ENCODE measurements at regions not wholly inside any gene's neighbourhood (a gene's known extent, or its start where the extent isn't known, plus 50 kb on each side); places are given as distances from the start of the nearest gene placed in this dataset.
"Not testable (repeated sequence)": the region's sequence is repeated elsewhere in the genome, so short reads cannot be mapped to it uniquely, and the experiment has no call there.

DNA sequence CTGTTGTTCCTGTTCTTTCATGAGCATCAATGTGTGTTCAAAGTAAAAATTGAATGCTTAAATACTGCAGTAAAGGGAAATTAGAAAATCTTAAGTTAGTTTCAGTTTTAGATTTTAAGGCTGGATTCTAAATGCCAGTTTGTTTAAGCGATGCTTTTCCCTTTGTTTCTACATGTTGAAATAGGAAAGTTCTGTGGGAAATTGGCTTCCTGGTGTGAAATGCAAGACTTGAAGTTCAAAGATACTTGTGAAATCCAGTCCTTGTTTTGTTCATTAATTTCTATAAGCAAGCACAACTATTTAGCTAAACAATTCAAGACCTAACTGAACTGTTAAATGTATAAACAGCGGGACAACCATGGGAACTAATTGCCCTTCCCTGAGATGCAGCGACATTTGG, 149.1 kb downstream of the LYPLAL1 start:
- H3K4me3 ChIP-seq (ENCODE audit: low read length) = no peak overlapping the region

DNA sequence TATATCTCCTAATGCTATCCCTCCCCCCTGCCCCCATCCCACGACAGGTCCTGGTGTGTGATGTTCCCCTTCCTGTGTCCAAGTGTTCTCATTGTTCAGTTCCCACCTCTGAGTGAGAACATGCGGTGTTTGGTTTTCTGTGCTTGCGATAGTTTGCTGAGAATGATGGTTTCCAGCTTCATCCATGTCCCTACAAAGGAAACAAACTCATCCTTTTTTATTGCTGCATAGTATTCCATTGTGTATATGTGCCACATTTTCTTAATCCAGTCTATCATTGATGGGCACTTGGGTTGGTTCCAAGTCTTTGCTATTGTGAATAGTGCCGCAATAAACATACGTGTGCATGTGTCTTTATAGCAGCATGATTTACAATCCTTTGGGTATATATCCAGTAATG, 146.9 kb downstream of the LYPLAL1 start:
- not testable (repeated sequence) for H3K4me1 ChIP-seq (ENCODE audit: insufficient read depth, low read length); H3K27ac ChIP-seq (ENCODE audit: low read length); H3K4me3 ChIP-seq (ENCODE audit: low read length); H3K9me3 ChIP-seq (ENCODE audit: insufficient read depth, low read depth, low read length); H3K27me3 ChIP-seq (ENCODE audit: insufficient read depth, low read length); H3K36me3 ChIP-seq (ENCODE audit: insufficient read depth, low read depth, low read length); H3K9ac ChIP-seq (ENCODE audit: low read depth, low read length)

More for the DNA sequence above, 149.1 kb downstream of the LYPLAL1 start:
- H3K27ac ChIP-seq (ENCODE audit: low read length) = no peak overlapping the region
- H3K4me1 ChIP-seq (ENCODE audit: insufficient read depth, low read length) = no peaks in the 10 kb centered on the region
- no peak overlapping the region for H3K9ac ChIP-seq (ENCODE audit: low read depth, low read length)
- H3K36me3 ChIP-seq (ENCODE audit: insufficient read depth, low read depth, low read length) = no peaks in the 10 kb centered on the region
- no peaks in the 10 kb centered on the region for H3K27me3 ChIP-seq (ENCODE audit: insufficient read depth, low read length)
- H3K9me3 ChIP-seq (ENCODE audit: insufficient read depth, low read depth, low read length) = no peaks in the 10 kb centered on the region

DNA sequence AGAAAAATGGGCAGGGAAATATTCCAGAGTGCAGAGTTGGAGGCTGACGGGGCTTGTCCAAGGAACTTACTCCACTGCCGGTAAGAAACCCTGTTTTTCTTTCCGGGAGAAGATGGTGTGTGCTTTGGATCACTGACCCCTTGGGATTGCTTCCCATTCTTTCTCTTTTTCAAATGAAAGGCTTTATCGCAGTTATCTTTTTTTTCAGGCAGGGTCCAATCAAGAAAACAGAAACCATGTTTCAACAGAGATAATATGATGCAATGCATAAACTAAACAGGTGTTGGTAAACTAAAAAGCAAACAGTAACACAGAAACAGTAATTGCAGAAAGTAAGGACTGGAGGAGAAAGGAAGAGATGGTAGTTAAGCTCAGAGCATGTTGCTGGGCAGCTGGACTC, 145.1 kb downstream of the LYPLAL1 start:
- Histone ChIP-seq H3K4me3 (ENCODE audit: low read length) (no peak overlapping the region), H3K27ac (ENCODE audit: low read length) (no peak overlapping the region), H3K36me3 (ENCODE audit: insufficient read depth, low read depth, low read length) (no peaks in the 10 kb centered on the region), H3K4me1 (ENCODE audit: insufficient read depth, low read length) (no peaks in the 10 kb centered on the region), H3K27me3 (ENCODE audit: insufficient read depth, low read length) (no peaks in the 10 kb centered on the region), H3K9ac (ENCODE audit: low read depth, low read length) (no peak overlapping the region), H3K9me3 (ENCODE audit: insufficient read depth, low read depth, low read length) (no peaks in the 10 kb centered on the region; the same call in 1 of the 2 replicates)

DNA sequence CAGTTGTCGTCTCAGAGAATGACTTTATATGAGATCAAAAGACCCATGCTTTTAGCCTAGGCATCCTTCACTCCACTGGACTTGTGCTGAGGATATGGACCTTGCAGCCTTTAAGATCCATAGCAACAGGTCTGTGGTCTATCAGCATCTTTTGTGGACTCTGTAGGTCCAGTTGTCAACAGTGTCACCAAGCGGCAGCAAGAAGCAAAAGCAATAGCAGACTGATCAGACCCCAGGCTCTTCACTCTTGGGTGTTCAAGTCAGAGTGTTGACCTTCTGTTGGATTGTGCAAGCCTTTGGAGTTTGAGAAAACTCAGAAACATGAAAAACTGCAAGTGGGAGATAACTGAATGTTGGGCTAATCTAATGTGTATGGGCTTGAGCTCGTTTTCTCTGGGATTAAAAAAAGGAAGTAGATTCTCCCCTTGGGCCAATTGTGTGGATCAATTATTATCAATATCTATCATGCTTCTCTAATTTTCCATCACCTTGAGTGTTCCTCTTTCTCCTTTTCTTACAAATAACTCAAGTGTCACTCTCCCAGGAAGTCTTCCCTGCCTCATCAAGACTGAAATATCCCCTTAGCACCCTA, 144.2 kb downstream of the LYPLAL1 start:
- Histone ChIP-seq H3K27ac (ENCODE audit: low read length) (no peak overlapping the region), H3K9me3 (ENCODE audit: insufficient read depth, low read depth, low read length) (no peaks in the 10 kb centered on the region; the same call in 1 of the 2 replicates), H3K27me3 (ENCODE audit: insufficient read depth, low read length) (no peaks in the 10 kb centered on the region), H3K9ac (ENCODE audit: low read depth, low read length) (no peak overlapping the region), H3K4me3 (ENCODE audit: low read length) (no peak overlapping the region), H3K36me3 (ENCODE audit: insufficient read depth, low read depth, low read length) (no peaks in the 10 kb centered on the region), H3K4me1 (ENCODE audit: insufficient read depth, low read length) (no peaks in the 10 kb centered on the region)

DNA sequence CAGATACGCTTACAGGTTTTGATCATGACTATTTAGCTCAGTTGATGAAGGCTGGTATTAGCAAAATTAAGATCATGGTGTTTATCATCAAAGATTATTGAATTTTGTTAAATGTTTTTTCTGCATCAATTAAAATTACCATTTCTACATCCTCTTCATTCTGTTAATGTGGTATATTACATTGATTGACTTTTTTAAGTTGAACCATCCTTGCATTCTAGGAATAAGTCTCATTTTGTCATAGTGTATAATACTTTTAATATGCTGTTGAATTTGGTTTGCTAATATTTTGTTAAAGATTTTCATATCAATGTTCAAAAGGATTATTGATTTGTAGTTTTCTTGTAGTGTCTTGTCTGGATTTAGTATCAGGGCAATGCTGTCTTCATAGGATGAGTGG, 142.4 kb downstream of the LYPLAL1 start:
- Histone ChIP-seq H3K9me3 (ENCODE audit: insufficient read depth, low read depth, low read length) (no peaks in the 10 kb centered on the region; the same call in 1 of the 2 replicates), H3K27me3 (ENCODE audit: insufficient read depth, low read length) (no peaks in the 10 kb centered on the region), H3K27ac (ENCODE audit: low read length) (no peak overlapping the region), H3K4me1 (ENCODE audit: insufficient read depth, low read length) (no peaks in the 10 kb centered on the region), H3K9ac (ENCODE audit: low read depth, low read length) (no peak overlapping the region), H3K36me3 (ENCODE audit: insufficient read depth, low read depth, low read length) (no peaks in the 10 kb centered on the region), H3K4me3 (ENCODE audit: low read length) (no peak overlapping the region)

DNA sequence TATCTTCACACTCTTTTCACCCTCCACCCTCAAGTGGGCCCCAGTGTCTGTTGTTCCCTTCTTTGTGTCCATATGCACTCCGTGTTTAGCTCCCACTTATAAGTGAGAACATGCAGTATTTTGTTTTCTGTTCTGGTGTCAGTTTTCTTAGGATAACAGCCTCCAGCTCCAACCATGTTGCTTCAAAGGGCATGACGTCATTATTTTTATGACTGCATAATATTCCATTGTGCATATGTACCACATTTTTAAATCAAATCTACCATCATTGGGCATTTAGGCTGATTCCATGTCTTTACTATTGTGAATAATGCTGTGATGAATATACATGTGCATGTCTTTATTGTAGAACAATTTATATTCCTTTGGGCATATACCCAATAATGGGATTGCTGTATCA, 140.3 kb downstream of the LYPLAL1 start:
- H3K4me3 ChIP-seq (ENCODE audit: low read length) = no peak overlapping the region
- no peaks in the 10 kb centered on the region; the same call in 1 of the 2 replicates for H3K9me3 ChIP-seq (ENCODE audit: insufficient read depth, low read depth, low read length)
- H3K9ac ChIP-seq (ENCODE audit: low read depth, low read length) = no peak overlapping the region
- H3K36me3 ChIP-seq (ENCODE audit: insufficient read depth, low read depth, low read length) = no peaks in the 10 kb centered on the region
- H3K4me1 ChIP-seq (ENCODE audit: insufficient read depth, low read length) = no peaks in the 10 kb centered on the region
- H3K27ac ChIP-seq (ENCODE audit: low read length) = no peak overlapping the region
- no peaks in the 10 kb centered on the region for H3K27me3 ChIP-seq (ENCODE audit: insufficient read depth, low read length)

DNA sequence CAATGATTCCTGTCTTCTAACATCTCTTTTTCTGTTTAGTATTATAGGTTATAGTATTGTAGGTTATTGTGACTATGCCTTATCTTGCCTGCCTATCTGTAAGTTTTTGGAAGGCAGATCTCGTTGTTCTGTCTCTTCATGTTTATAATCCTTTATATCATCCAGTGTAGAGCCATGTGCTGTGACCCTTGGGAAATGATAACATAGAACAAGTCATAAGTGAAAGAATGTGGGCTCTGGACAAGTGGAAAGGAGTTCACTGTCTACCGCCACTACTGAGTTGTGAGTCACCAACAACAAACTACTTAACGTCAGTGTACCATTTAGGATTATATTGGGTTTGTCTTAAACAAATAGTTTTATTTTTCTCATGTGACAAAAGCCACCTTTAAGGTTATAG, 139.3 kb downstream of the LYPLAL1 start:
- no peaks in the 10 kb centered on the region for H3K27me3 ChIP-seq (ENCODE audit: insufficient read depth, low read length)
- H3K27ac ChIP-seq (ENCODE audit: low read length) = no peak overlapping the region
- peaks cover 9% of the 10 kb centered on the region; the same call in 1 of the 2 replicates for H3K9me3 ChIP-seq (ENCODE audit: insufficient read depth, low read depth, low read length)
- no peaks in the 10 kb centered on the region for H3K36me3 ChIP-seq (ENCODE audit: insufficient read depth, low read depth, low read length)
- H3K4me3 ChIP-seq (ENCODE audit: low read length) = no peak overlapping the region
- no peaks in the 10 kb centered on the region for H3K4me1 ChIP-seq (ENCODE audit: insufficient read depth, low read length)
- no peak overlapping the region for H3K9ac ChIP-seq (ENCODE audit: low read depth, low read length)

DNA sequence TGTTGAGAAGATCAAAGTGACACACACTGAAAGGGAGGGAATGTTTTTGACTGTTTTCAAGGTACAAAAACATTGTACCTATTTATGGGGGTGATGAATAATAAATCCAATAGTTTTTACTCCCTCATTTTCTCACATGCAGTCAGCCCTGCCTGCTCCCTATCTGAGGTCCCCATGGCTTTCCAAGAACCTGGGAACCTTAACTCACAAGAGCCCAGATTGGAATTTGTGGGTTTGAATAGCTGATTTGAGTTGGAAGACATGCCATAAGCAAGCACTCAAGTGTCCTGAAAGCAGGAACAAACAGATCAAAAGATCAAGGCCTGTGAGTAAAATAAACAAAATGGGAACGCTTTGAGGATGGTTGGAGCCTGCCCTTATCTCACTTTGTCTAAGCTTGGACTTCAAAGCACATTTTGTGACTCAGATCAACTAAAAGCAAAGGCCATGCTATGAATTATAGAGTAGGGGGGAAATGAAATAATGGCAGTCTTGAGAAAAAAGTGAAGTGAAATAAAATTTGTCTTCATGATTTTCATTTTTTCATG, 136.6 kb downstream of the LYPLAL1 start:
- Histone ChIP-seq H3K27me3 (ENCODE audit: insufficient read depth, low read length) (no peaks in the 10 kb centered on the region), H3K9me3 (ENCODE audit: insufficient read depth, low read depth, low read length) (peaks cover 18% of the 10 kb centered on the region; the same call in 1 of the 2 replicates), H3K27ac (ENCODE audit: low read length) (no peak overlapping the region), H3K4me1 (ENCODE audit: insufficient read depth, low read length) (no peaks in the 10 kb centered on the region), H3K4me3 (ENCODE audit: low read length) (no peak overlapping the region), H3K36me3 (ENCODE audit: insufficient read depth, low read depth, low read length) (no peaks in the 10 kb centered on the region), H3K9ac (ENCODE audit: low read depth, low read length) (no peak overlapping the region)

DNA sequence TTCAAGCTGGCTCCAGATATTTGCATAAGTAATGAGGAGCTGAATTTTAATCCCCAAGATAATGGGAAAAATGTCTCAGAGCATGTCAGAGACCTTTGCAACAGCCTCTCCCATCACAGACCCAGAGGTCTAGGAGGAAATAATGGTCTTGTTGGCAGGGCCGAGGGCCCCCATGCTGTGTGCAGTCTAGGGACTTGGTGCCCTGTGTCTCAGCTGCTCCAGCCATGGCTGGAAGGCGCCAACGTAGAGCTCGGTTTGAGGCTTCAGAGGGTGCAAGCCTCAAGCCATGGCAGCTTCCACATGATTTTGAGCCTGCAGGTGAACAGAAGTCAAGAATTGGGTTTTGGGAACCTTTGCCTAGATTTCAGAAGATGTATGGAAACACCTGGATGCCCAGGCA, 134.7 kb downstream of the LYPLAL1 start:
- H3K4me1 ChIP-seq (ENCODE audit: insufficient read depth, low read length) = no peaks in the 10 kb centered on the region
- H3K9ac ChIP-seq (ENCODE audit: low read depth, low read length) = no peak overlapping the region
- H3K36me3 ChIP-seq (ENCODE audit: insufficient read depth, low read depth, low read length) = no peaks in the 10 kb centered on the region
- H3K4me3 ChIP-seq (ENCODE audit: low read length) = no peak overlapping the region
- H3K27ac ChIP-seq (ENCODE audit: low read length) = no peak overlapping the region
- peaks cover 18% of the 10 kb centered on the region; the same call in 1 of the 2 replicates for H3K9me3 ChIP-seq (ENCODE audit: insufficient read depth, low read depth, low read length)
- no peaks in the 10 kb centered on the region for H3K27me3 ChIP-seq (ENCODE audit: insufficient read depth, low read length)

DNA sequence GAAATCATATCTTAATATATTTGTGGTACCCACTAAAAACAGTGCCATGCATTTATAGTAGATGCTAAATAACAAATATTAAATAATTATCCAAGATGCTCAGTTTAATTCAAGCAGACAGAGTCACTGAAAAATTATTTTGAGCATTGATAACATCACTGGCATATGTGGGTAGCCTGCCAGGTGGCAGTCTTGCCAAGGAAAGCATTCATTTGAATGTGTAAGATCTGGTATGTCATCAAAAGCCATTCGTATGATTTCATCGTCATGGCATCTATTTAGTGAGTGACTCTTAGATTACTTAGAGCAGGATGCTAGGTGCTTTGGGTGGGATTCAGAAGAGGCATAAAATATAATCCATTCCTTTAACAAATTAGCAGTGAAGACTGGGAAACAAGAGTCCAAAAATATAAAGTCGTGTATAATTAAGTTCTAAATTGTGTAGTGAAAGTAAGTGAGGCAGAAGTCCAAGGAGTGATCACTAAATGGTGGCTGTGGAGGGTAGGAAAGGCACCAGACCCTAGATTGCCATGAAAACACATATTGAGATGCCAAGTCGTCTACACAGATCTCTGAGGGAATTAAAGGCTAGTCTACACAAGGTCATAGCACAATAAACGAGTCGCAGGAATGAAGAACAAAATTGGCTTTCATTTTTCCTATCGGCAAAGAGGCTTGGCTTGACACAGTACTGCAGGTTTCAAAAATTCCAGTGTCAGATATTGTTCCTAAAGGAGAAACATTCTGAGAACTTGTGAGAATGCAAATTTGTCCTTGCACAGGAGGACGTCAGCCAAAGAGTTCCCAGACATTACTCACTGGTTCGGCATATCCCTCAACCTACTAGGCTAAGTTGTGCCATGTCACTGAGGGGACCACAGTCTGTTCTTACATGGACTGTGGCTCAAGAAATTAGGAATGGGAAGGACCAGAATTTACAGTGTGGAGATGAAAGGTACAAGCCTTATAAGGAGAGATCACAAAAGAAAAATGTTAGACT, 130.8 kb downstream of the LYPLAL1 start:
- Histone ChIP-seq H3K4me1 (ENCODE audit: insufficient read depth, low read length) (no peaks in the 10 kb centered on the region), H3K27ac (ENCODE audit: low read length) (no peak overlapping the region), H3K27me3 (ENCODE audit: insufficient read depth, low read length) (no peaks in the 10 kb centered on the region), H3K9me3 (ENCODE audit: insufficient read depth, low read depth, low read length) (peaks cover 18% of the 10 kb centered on the region; the same call in 1 of the 2 replicates), H3K4me3 (ENCODE audit: low read length) (no peak overlapping the region), H3K36me3 (ENCODE audit: insufficient read depth, low read depth, low read length) (no peaks in the 10 kb centered on the region), H3K9ac (ENCODE audit: low read depth, low read length) (no peak overlapping the region; the same call in 1 of the 2 replicates)

DNA sequence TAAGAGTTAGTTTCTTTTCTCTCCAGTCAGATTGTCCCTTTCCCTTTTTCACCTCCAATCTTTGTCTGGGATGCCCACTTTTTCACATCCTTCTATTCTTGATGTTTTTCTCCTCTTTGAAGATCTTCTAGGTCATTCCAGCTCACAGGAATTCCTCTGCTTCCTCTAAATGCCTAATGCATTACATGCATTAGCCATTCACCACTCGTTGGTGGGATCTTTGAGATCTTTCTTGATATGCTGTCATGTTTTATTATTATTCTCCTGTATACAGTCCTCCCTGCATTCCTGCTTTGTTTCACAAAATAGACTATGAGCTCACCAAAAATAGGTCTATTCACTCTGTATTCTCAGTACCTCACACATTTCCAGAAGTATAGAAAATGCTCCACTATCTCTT, 129.0 kb downstream of the LYPLAL1 start:
- Histone ChIP-seq H3K27ac (ENCODE audit: low read length) (no peak overlapping the region), H3K36me3 (ENCODE audit: insufficient read depth, low read depth, low read length) (no peaks in the 10 kb centered on the region), H3K4me1 (ENCODE audit: insufficient read depth, low read length) (no peaks in the 10 kb centered on the region), H3K9me3 (ENCODE audit: insufficient read depth, low read depth, low read length) (peaks cover 7% of the 10 kb centered on the region; the same call in 1 of the 2 replicates), H3K27me3 (ENCODE audit: insufficient read depth, low read length) (no peaks in the 10 kb centered on the region), H3K4me3 (ENCODE audit: low read length) (no peak overlapping the region), H3K9ac (ENCODE audit: low read depth, low read length) (no peak overlapping the region)

Data from iPS-20b (cell line).